GM21737 (cell line): ENCODE measurements at regions not wholly inside any gene's neighbourhood (a gene's known extent, or its start where the extent isn't known, plus 50 kb on each side); places are given as distances from the start of the nearest gene placed in this dataset.
"Not testable (repeated sequence)": the region's sequence is repeated elsewhere in the genome, so short reads cannot be mapped to it uniquely, and the experiment has no call there.

Experiments used
- ATAC-seq: cut with Tn5 transposase; IDR thresholded peaks from one replicate; pipeline ENCODE4 v1.9.1; 2021; ENCODE audit warnings: mild to moderate bottlenecking, moderate library complexity; ENCODE audit not compliant: unreplicated experiment

DNA sequence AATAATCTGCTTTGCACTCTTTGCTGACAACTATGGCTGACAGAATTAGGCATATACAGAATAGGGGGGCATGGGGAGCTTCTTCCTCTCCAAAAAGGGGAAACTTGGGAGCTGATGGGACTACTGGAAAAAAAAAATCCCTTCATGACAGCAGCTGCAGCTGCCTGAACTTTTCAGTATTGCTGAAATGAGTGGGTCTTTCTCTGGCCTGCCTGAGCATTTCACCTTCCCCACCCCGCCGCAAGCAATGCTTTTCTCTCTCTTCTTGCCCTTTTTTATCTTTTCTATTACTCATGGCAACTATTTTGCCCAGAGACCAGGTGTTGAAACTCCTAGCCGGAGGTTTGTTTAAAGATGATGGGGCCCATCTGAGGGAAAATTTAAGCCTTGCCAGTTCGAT lies 244.9 kb downstream of the SEMA3D start:
- no peak for ATAC-seq

DNA sequence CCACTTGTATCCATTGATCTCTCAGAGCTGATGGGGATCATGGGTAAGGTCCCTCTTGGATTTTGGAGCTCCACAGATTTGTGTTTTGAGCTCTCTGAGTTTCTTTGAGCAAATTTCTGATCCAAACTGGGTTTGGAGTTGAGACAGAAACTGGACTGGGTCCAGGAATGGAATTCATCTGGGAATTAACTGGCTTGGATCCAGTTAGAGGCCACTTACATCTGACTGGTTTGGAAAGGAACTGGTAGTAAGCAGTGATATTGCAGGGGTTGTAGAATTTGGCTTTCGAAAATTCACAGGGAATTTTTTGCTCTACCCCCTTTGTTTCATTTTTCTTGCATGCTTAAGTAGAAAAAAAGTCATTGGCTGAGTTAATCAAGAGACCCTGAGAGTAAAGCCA lies 245.6 kb downstream of the SEMA3D start:
- ATAC-seq, result no peak

DNA sequence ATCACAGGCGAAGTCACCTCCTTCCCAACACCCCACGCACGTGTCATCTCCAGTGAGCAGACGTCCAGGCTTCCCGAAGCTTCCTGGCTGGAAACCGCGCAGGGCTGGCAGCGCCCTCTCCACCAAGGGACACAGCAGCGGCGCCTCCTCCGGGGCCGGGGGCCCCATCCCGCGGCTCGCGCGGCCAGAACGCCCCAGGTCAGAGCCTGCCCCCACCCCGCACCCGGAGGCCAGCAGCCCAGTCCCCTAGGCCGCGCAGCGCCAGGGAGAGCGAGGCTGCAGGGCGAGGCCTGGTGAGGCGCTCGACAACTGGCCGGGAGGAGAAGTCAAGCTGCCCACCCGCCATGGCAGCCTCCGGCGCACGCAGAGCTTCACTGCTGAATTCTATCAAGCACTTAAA lies 247.0 kb downstream of the SEMA3D start:
- ATAC-seq, result no peak

GRCh38 chr7:84939442-84939841 lies 247.4 kb downstream of the SEMA3D start:
- no peak for ATAC-seq

- ATAC-seq, result no peak
Measured at GRCh38 chr7:84924353-84924752, 262.5 kb downstream of the SEMA3D start.

- ATAC-seq, result no peak
Measured at GRCh38 chr7:84923348-84923747, 263.5 kb downstream of the SEMA3D start.

GRCh38 chr7:84921154-84921553 lies 265.7 kb downstream of the SEMA3D start:
- no peak for ATAC-seq

DNA sequence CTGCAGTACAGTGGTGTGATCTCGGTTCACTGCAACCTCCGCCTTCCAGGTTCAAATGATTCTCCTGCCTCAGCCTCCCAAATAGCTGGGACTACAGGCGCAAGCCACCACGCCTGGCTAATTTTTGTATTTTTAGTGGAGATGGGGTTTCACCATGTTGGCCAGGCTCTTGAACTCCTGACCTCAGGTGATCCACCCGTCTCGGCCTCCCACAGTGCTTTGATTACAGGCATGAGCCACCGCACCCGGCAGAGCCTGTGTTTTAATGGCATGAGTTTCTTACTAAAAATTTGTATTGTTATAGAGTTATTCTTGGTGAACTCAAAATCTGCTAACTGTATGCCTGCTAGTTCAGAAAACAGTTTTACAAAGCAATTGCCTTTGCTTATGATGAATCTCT lies 269.9 kb downstream of the SEMA3D start:
- not testable (repeated sequence) for ATAC-seq

DNA sequence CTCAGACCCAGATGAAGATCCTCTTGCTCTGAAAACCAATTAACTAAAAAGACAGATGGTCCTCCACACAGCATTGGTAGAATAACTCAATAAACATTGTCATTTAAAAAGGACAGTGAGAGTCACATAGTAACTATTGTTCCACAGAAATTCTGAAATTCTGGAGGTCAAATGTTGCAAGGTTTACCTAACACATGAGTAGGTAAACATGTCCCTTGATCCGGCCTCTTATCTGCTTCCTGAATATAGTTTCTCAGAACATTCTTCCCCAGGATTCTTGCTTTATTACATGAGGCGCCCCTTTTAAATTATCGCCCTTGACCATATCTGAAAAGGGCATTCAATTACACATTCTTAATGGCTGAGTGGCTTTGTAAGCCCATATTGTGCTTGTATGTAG lies 270.7 kb downstream of the SEMA3D start:
- no peak for ATAC-seq

- ATAC-seq, result no peak
Measured at GRCh38 chr7:84914598-84914997, 272.3 kb downstream of the SEMA3D start.

DNA sequence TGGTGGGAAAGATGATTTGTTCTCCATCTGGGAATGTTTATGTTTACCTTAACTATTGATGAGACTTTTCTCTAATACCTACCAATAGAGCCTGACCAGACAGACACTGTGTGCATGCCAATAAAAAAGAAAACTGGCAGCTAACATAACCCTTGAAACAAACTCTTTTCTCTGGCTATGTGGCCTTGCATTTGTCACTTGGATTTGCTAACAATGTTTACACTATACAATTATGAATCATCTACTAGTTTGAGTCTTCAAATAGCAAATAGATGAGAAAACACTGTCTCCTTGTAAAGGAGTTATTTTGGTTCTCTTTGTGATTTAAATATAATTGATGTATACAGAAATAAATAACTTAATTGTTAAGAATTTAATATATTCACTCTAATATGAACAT lies 273.1 kb downstream of the SEMA3D start:
- no peak for ATAC-seq

GRCh38 chr7:84912993-84913635 lies 273.7 kb downstream of the SEMA3D start:
- no peak for ATAC-seq

DNA sequence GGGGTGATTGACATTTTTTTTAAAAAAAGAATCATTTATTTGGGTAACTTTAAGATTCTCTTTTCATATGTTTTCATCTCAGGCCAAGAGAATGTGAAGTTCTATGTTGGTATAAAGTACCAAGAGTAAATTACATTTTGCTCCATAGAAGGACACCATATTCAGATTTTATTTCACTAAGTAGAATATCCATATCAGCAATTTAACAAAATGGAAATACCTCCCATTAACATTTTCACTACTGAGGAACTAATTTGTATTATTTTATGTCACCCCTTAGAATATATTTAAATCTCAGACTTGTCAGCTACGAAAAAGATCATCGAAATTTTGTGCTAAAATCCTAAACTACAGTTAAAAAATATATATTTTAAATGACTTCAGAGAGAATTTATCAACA lies 274.3 kb downstream of the SEMA3D start:
- ATAC-seq, result no peak

DNA sequence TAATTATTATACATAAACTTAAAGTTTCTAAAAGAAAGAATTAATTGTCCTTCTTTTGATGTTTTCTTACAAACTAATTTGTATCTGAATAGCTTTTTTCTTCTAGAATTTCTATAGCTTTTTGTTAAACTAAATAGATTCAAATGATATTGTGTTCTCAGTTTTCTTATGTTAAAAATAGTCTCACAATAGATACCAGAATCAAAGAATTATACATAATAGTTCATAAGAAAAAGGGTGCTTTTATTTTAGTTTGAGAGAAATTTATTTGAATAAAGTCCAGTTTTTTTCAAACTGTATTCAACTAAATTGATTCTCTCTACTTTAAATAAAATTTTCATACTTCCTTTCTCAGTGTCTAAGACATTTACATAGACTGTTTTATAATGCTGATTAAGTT lies 274.8 kb downstream of the SEMA3D start:
- no peak for ATAC-seq

DNA sequence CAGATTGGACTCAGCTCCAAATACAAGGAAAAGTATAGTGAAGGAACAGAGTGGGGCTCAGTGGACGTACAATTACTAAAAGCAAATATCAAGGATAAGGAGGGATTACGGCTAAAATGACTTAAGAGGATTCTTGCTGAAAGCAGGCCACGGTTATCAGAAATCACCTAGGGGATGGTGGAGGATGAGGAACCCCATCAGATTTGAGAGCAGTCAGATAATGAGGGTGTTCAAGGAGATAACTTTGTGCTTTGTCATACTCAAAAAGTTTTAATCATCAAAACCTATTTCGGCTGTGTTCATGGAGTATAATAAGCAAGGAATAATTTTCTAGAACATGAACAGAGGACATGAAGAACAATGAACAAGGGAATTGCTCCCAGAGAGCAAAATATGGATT lies 275.8 kb downstream of the SEMA3D start:
- no peak for ATAC-seq

- ATAC-seq, result not testable (repeated sequence)
Measured at GRCh38 chr7:84910322-84910721, 276.5 kb downstream of the SEMA3D start.

DNA sequence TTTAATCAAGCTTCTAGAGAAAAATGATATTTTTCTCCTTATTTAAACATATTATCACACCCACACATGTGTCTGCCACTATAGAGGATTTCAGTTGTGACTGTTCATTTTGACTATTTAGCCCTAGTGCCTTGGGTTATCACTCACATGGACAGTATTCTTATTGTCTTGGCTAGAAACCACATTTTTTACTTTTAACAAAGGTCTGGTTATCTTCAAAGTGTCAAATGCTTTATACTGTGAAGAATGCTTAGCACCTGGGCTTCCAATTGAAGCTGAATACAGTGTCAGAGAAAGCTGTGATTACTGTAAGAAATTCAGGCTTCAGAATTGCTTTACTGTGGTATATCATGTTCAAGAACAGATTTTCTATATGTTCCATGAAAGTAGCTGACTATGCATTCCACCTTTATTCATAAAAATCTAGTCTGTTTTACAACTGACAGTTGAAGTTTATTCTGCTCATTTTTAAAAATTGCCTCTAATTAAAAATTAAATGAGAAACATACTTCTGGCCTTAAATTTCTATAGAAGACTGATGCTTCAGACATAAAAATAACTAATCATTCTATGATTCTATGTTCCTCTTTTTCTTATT lies 278.6 kb downstream of the SEMA3D start:
- ATAC-seq, result no peak

- no peak for ATAC-seq
Measured at GRCh38 chr7:84906889-84907288, 280.0 kb downstream of the SEMA3D start.

DNA sequence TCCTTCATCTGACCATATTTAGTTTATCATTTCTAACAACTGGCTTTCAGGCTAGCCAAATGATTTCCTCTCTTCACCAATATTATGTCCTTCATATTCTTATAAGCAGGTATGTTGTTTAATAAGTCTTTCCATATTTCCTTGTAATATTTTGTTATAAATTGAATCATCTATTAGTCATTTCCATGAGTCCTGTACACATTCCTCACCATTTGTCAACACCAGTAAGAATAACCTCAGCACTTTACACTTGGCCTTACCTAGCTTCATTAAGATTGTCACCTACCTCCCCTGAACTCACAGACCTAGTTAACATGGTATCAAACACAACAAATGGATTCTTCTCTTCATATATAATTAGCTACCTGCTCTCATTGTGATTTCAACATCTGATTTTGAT lies 282.3 kb downstream of the SEMA3D start:
- ATAC-seq, result no peak

GRCh38 chr7:84901366-84901765 lies 285.5 kb downstream of the SEMA3D start:
- ATAC-seq, result no peak

DNA sequence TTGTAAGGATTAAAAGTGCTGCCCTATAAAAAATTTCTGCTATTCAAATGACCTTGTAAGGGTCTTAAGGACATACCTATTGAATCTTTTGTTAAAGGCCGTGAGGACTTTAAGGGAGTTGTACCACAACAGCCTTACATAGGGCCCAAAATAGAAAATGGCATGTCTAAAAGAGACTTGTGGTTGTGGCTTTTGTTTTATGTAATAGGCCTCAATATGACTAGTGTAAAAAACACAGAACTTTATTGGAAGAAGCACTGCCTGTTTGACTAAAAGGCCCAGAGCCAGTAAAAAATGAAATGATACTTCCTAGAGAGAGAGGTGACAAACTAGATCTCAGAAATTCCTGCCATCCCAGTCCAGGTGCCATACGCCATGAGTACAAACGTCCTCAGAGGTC lies 286.6 kb downstream of the SEMA3D start:
- ATAC-seq, result no peak

GRCh38 chr7:84895563-84895962 lies 291.3 kb downstream of the SEMA3D start:
- no peak for ATAC-seq

- ATAC-seq, result not testable (repeated sequence)
Measured at GRCh38 chr7:84883570-84883969, 303.3 kb downstream of the SEMA3D start.
